ENCODE measurements at regions not wholly inside any gene's neighbourhood (a gene's known extent, or its start where the extent isn't known, plus 50 kb on each side); places are given as distances from the start of the nearest gene placed in this dataset.

DNA sequence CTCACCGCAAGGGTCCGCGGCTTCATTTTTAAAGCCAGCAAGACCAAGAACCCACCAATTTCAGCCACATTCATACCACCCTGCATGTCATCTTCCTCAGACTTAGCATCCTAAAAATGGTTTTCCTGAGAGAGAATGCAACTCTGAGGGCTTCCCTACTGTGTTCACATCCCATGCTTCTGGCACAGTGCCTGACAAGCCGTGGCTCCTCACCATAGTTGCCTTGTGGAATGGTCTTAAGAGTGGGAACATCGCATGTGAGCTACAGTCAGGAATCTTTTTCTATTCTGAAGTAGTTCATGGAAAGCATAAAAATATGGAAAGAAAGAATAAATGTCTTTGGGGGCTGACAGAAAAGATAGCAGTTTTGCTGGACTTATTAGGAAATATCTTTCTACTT is 120.3 kb downstream of the RAP2B start:
- no peak for TF ChIP-seq CTCF (IDR thresholded peaks at IDR 0.05; ENCODE audit: low read depth, low read length)
- no peak overlapping the region for H3K4me3 ChIP-seq (ENCODE audit: low read depth, low read length)

DNA sequence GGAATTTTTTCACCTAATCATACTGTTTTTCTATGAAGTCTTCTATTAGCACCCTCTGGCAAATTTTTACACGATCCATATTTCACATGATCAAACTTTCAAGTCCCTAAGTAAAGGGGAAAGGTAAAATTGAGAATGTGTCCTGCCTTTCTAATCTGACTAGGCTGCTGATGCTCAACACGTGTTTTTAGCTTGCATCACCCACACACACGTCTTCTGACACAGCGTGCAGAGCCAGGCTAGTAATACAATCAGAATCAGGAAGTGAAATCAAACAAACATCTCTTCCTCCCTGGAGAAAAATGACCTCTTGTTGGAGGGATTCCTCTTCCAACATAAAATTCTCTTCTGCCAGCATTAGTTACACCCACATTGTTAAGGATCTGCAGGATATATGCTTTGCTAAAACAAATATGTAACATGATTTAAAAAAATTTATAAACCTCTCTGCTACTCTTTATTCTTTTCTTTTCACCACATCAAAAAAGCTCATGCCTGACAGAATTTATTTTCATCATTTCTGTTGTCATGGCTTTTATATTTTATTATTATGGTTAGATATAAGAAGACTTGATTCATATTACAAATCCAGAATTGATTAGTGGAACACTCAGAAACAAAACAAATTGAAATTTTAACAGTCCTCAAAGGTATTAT is 122.4 kb downstream of the RAP2B start:
- TF ChIP-seq CTCF (IDR thresholded peaks at IDR 0.05; ENCODE audit: low read depth, low read length): no peak
- H3K4me3 ChIP-seq (ENCODE audit: low read depth, low read length): no peak overlapping the region

GRCh38 chr3:153285194-153285641 is 123.2 kb downstream of the RAP2B start:
- TF ChIP-seq CTCF (IDR thresholded peaks at IDR 0.05; ENCODE audit: low read depth, low read length): no peak

DNA sequence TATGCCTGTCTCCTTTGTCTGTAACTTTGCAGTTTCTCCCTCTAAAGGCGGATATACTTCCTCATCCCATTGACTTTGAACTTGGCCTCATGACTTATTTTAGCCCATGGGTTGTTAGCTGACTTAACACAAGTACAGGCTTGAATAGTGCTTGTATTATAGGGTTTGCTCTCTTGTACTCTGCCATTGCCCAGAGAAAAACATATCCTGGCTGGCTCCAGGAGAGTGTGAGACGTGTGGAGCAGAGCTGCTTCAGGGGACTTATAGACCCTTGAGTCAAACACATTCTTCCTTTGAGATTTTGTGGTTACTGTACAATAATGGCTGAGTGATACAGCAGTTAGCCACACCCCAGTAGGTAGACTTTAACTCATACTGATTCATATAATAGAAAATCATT is 124.0 kb downstream of the RAP2B start:
- TF ChIP-seq CTCF (IDR thresholded peaks at IDR 0.05; ENCODE audit: low read depth, low read length): no peak
- no peak overlapping the region for H3K4me3 ChIP-seq (ENCODE audit: low read depth, low read length)

More at GRCh38 chr3:153285194-153285641, 123.2 kb downstream of the RAP2B start:
- H3K4me3 ChIP-seq (ENCODE audit: low read depth, low read length): no peak overlapping the region

- H3K4me3 ChIP-seq (ENCODE audit: low read depth, low read length): no peak overlapping the region
- TF ChIP-seq CTCF (IDR thresholded peaks at IDR 0.05; ENCODE audit: low read depth, low read length): no peak
These were observed 125.0 kb downstream of the RAP2B start for GRCh38 chr3:153287017-153287416.

- no peak overlapping the region for H3K4me3 ChIP-seq (ENCODE audit: low read depth, low read length)
- no peak for TF ChIP-seq CTCF (IDR thresholded peaks at IDR 0.05; ENCODE audit: low read depth, low read length)
These were observed 127.3 kb downstream of the RAP2B start for GRCh38 chr3:153289334-153289808.

DNA sequence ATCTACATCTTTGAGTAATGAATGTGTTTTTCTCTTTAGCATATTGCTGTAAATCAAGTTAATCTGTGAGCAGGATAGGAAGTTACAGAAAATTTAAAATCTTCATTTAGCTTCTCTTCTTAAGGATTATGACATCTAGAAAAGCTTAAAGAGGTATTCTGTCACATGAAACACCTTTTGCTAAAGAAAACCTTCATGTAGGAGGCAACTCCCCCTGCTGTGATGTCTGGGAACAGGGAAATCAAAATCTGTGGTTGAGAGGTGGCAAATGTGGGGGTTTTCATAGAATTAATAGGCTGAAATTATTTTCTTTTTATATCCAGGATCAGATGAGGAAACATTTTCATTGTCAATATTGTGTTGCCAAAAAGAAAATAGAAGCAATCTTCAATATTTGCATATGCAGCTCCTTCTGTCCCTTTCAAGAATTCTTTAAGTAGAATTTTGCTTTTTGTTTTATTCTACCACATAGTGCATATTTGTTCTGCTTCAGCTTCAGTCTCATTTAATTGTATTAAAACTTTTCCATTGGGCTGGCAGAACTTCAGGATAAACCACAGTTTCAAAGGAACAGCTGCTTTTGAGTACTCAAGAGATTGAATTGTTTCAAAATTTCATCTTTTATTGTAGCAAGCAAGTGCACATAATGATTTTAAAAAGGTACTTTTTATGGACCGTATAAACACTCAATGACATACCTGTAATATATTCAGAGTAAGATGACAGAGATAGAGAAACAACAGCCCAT is 128.4 kb downstream of the RAP2B start:
- H3K4me3 ChIP-seq (ENCODE audit: low read depth, low read length): no peak overlapping the region
- TF ChIP-seq CTCF (IDR thresholded peaks at IDR 0.05; ENCODE audit: low read depth, low read length): no peak
